ENCODE measurements at regions not wholly inside any gene's neighbourhood (a gene's known extent, or its start where the extent isn't known, plus 50 kb on each side); places are given as distances from the start of the nearest gene placed in this dataset.

- H3K4me3 ChIP-seq (replicated peaks; ENCODE audit: low read depth, low read length): no peak overlapping the region
- DNase-seq (ENCODE audit: extremely low read depth, low read depth): no peak
- TF ChIP-seq CTCF (IDR thresholded peaks at IDR 0.05; ENCODE audit: low read depth, low read length, missing control alignments): no peak
These were observed 277.3 kb downstream of the DMRT2 start for GRCh38 chr9:1327467-1327866.

GRCh38 chr9:1328341-1328740 lies 278.2 kb downstream of the DMRT2 start:
- no peak for DNase-seq (ENCODE audit: extremely low read depth, low read depth)
- no peak for TF ChIP-seq CTCF (IDR thresholded peaks at IDR 0.05; ENCODE audit: low read depth, low read length, missing control alignments)
- H3K4me3 ChIP-seq (replicated peaks; ENCODE audit: low read depth, low read length): no peak overlapping the region

- DNase-seq (ENCODE audit: extremely low read depth, low read depth): no peak
- no peak for TF ChIP-seq CTCF (IDR thresholded peaks at IDR 0.05; ENCODE audit: low read depth, low read length, missing control alignments)
- no peak overlapping the region for H3K4me3 ChIP-seq (replicated peaks; ENCODE audit: low read depth, low read length)
These were observed 281.4 kb downstream of the DMRT2 start for GRCh38 chr9:1331546-1332038.

- no peak for DNase-seq (ENCODE audit: extremely low read depth, low read depth)
- H3K4me3 ChIP-seq (replicated peaks; ENCODE audit: low read depth, low read length): no peak overlapping the region
- TF ChIP-seq CTCF (IDR thresholded peaks at IDR 0.05; ENCODE audit: low read depth, low read length, missing control alignments): no peak
These were observed 282.0 kb downstream of the DMRT2 start for GRCh38 chr9:1332156-1332555.

- TF ChIP-seq CTCF (IDR thresholded peaks at IDR 0.05; ENCODE audit: low read depth, low read length, missing control alignments): no peak
- DNase-seq (ENCODE audit: extremely low read depth, low read depth): no peak
- no peak overlapping the region for H3K4me3 ChIP-seq (replicated peaks; ENCODE audit: low read depth, low read length)
These were observed 285.0 kb downstream of the DMRT2 start for GRCh38 chr9:1335174-1335573.

GRCh38 chr9:1337169-1337568 lies 287.0 kb downstream of the DMRT2 start:
- peak; percentile 21 for TF ChIP-seq CTCF (IDR thresholded peaks at IDR 0.05; ENCODE audit: low read depth, low read length, missing control alignments)
- H3K4me3 ChIP-seq (replicated peaks; ENCODE audit: low read depth, low read length): no peak overlapping the region
- DNase-seq (ENCODE audit: extremely low read depth, low read depth): peak; percentile 12

GRCh38 chr9:1340390-1340789 lies 290.2 kb downstream of the DMRT2 start:
- no peak for TF ChIP-seq CTCF (IDR thresholded peaks at IDR 0.05; ENCODE audit: low read depth, low read length, missing control alignments)
- no peak overlapping the region for H3K4me3 ChIP-seq (replicated peaks; ENCODE audit: low read depth, low read length)

More at GRCh38 chr9:1340390-1340789, 290.2 kb downstream of the DMRT2 start:
- DNase-seq (ENCODE audit: extremely low read depth, low read depth): no peak
